Fibroblast of lung (primary cell): ENCODE measurements at regions not wholly inside any gene's neighbourhood (a gene's known extent, or its start where the extent isn't known, plus 50 kb on each side); places are given as distances from the start of the nearest gene placed in this dataset.

ENCODE experiments used
- DNase-seq, 2 donors: peaks; one replicate each; pipeline versions ENCODE4 v3.0.0 to v3.0.0-alpha.2; 2010; ENCODE audit warnings: low read depth in 2 of 2
- H2AFZ ChIP-seq: 2 replicates; pipeline ENCODE4 v1.5.1; 2012; ENCODE audit warnings: low read length, control low read depth, inconsistent platforms
- H3K27ac ChIP-seq: 2 replicates; pipeline ENCODE4 v1.5.1; 2011; ENCODE audit warnings: low read length, control low read depth; ENCODE audit not compliant: insufficient read depth
- H3K27me3 ChIP-seq: 2 replicates; pipeline ENCODE4 v1.5.1; 2011; ENCODE audit warnings: mild to moderate bottlenecking, low read length; ENCODE audit not compliant: control insufficient read depth, insufficient read depth
- H3K36me3 ChIP-seq: 2 replicates; pipeline ENCODE4 v1.5.1; 2011; ENCODE audit warnings: low read length; ENCODE audit not compliant: control insufficient read depth, insufficient read depth
- H3K4me1 ChIP-seq: 2 replicates; pipeline ENCODE4 v1.5.1; 2011; ENCODE audit warnings: low read length; ENCODE audit not compliant: control insufficient read depth, insufficient read depth; ENCODE audit errors: extremely low read depth
- H3K4me2 ChIP-seq: 2 replicates; pipeline ENCODE4 v1.5.1; 2011; ENCODE audit warnings: low read length, control low read depth; ENCODE audit not compliant: insufficient read depth; ENCODE audit errors: extremely low read depth
- H3K4me3 ChIP-seq, 4 experiments: fragments of 200-600 bp in 1 of 4; sonication (generic) in 1 of 4; replicated peaks in 1 of 4; 2 replicates each; pipeline ENCODE4 v1.5.1; 2011 to 2016; ENCODE audit warnings: low read length in 4 of 4, low read depth in 3 of 4, mild to moderate bottlenecking in 3 of 4, control low read depth in 2 of 4, inconsistent platforms in 1 of 4, mixed read lengths in 1 of 4; ENCODE audit not compliant: insufficient read depth in 1 of 4; ENCODE audit errors: control extremely low read depth in 1 of 4
- H3K79me2 ChIP-seq: 2 replicates; pipeline ENCODE4 v1.5.1; 2012; ENCODE audit warnings: mild to moderate bottlenecking, low read length, inconsistent platforms; ENCODE audit not compliant: control insufficient read depth, insufficient read depth
- H3K9ac ChIP-seq: 2 replicates; pipeline ENCODE4 v1.5.1; 2011; ENCODE audit warnings: mild to moderate bottlenecking, low read length, control low read depth; ENCODE audit not compliant: insufficient read depth
- H3K9me3 ChIP-seq: 2 replicates; pipeline ENCODE4 v1.5.1; 2012; ENCODE audit warnings: low read depth, low read length; ENCODE audit not compliant: control insufficient read depth, insufficient read depth
- H4K20me1 ChIP-seq: 2 replicates; pipeline ENCODE4 v1.5.1; 2011; ENCODE audit warnings: low read length; ENCODE audit not compliant: control insufficient read depth, insufficient read depth; ENCODE audit errors: extremely low read depth
- CTCF ChIP-seq, 2 donors: IDR thresholded peaks in 1 of 2; conservative IDR thresholded peaks in 1 of 2; 1 replicate in 1 of 2; 2 replicates in 1 of 2; pipeline ENCODE4 v1.5.1; 2011 to 2012; ENCODE audit warnings: low read length in 2 of 2, control low read depth in 1 of 2, inconsistent platforms in 1 of 2, low read depth in 1 of 2, mild to moderate bottlenecking in 1 of 2
- EZH2 ChIP-seq: IDR thresholded peaks from 2 replicates; pipeline ENCODE4 v1.5.1; 2012; ENCODE audit warnings: low read length, control low read depth, mild to moderate bottlenecking; ENCODE audit errors: missing control alignments

GRCh38 chr11:8332891-8333290 is 69.2 kb upstream of the LMO1 start:
- Histone ChIP-seq H4K20me1 (no peaks in the 10 kb centered on the region), H3K79me2 (no peaks in the 10 kb centered on the region), H2AFZ (no peak overlapping the region), H3K27ac (no peak overlapping the region), H3K36me3 (no peaks in the 10 kb centered on the region), H3K27me3 (no peaks in the 10 kb centered on the region), H3K4me3 (no peak overlapping the region), H3K4me1 (peaks cover 5% of the 10 kb centered on the region), H3K9ac (no peak overlapping the region), H3K4me2 (no peak overlapping the region), H3K9me3 (no peaks in the 10 kb centered on the region)
- TF ChIP-seq CTCF (conservative IDR thresholded peaks at IDR 0.05 in 1 of 2, IDR thresholded peaks at IDR 0.05 in 1 of 2; ENCODE audit: low read depth in 1 of 2, low read length in 2 of 2) (no peak), EZH2 (no peak)
- no peak for DNase-seq

- H4K20me1 ChIP-seq: no peaks in the 10 kb centered on the region
- no peak overlapping the region for H3K4me2 ChIP-seq
- TF ChIP-seq CTCF (conservative IDR thresholded peaks at IDR 0.05 in 1 of 2, IDR thresholded peaks at IDR 0.05 in 1 of 2; ENCODE audit: low read depth in 1 of 2, low read length in 2 of 2) (no peak), EZH2 (no peak)
- no peak overlapping the region for H3K9ac ChIP-seq
- H3K27ac ChIP-seq: no peak overlapping the region
- H3K27me3 ChIP-seq: no peaks in the 10 kb centered on the region
- no peaks in the 10 kb centered on the region for H3K79me2 ChIP-seq
- no peak overlapping the region for H2AFZ ChIP-seq
- DNase-seq: no peak
- no peaks in the 10 kb centered on the region for H3K36me3 ChIP-seq
- peaks cover 5% of the 10 kb centered on the region for H3K4me1 ChIP-seq
- H3K9me3 ChIP-seq: no peaks in the 10 kb centered on the region
- H3K4me3 ChIP-seq: no peak overlapping the region
Observed at GRCh38 chr11:8332196-8332595, 68.5 kb upstream of the LMO1 start.

- no peak overlapping the region for H3K9ac ChIP-seq
- no peaks in the 10 kb centered on the region for H3K36me3 ChIP-seq
Observed at GRCh38 chr11:8331767-8332166, 68.1 kb upstream of the LMO1 start.

More at GRCh38 chr11:8331767-8332166, 68.1 kb upstream of the LMO1 start:
- Histone ChIP-seq H3K27me3 (no peaks in the 10 kb centered on the region), H3K9me3 (no peaks in the 10 kb centered on the region), H3K4me3 (no peak overlapping the region), H3K27ac (no peak overlapping the region), H3K4me1 (peaks cover 5% of the 10 kb centered on the region), H3K79me2 (no peaks in the 10 kb centered on the region), H3K4me2 (no peak overlapping the region), H4K20me1 (no peaks in the 10 kb centered on the region), H2AFZ (no peak overlapping the region)
- DNase-seq: peak in 1 of 2 donors; percentile 39
- TF ChIP-seq CTCF (conservative IDR thresholded peaks at IDR 0.05 in 1 of 2, IDR thresholded peaks at IDR 0.05 in 1 of 2; ENCODE audit: low read depth in 1 of 2, low read length in 2 of 2): no peak
- no peak for TF ChIP-seq EZH2
